ENCODE measurements at regions not wholly inside any gene's neighbourhood (a gene's known extent, or its start where the extent isn't known, plus 50 kb on each side); places are given as distances from the start of the nearest gene placed in this dataset.

DNA sequence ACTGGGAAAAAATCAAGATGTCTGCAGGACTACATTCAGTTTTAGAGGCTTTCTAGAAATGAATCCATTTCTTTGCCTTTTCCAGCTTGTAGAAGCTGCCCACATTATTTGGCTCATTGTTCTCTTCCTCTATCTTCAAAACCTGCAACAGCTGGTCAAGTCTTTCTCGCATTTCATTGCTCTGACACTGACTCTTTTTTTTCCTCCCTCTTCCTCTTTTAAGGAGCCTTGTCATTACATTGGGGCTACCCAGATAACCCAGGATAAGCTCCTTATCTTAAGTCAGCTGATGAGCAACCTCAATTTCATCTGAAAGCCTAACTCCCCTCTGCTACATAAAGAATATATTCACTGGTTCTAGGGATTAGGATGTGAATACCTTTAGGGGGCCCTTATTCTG lies 53.2 kb upstream of the CEP162 start (continued):
- TF ChIP-seq, protein P1, sequence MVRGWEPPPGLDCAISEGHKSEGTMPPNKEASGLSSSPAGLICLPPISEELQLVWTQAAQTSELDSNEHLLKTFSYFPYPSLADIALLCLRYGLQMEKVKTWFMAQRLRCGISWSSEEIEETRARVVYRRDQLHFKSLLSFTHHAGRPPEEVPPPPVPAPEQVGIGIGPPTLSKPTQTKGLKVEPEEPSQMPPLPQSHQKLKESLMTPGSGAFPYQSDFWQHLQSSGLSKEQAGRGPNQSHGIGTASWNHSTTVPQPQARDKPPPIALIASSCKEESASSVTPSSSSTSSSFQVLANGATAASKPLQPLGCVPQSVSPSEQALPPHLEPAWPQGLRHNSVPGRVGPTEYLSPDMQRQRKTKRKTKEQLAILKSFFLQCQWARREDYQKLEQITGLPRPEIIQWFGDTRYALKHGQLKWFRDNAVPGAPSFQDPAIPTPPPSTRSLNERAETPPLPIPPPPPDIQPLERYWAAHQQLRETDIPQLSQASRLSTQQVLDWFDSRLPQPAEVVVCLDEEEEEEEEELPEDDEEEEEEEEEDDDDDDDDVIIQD (CRISPR knock-in tag; IDR thresholded peaks at IDR 0.05) = no peak
- no peak for TF ChIP-seq HEY1 (CRISPR knock-in tag; IDR thresholded peaks at IDR 0.05; ENCODE audit: borderline replicate concordance)
- no peak for TF ChIP-seq MEF2A (IDR thresholded peaks at IDR 0.05; ENCODE audit: control insufficient read depth, low read depth, low read length)
- no peak for TF ChIP-seq KDM2B (CRISPR knock-in tag; IDR thresholded peaks at IDR 0.05)
- no peak for TF ChIP-seq CXXC5 (CRISPR knock-in tag; IDR thresholded peaks at IDR 0.05)
- no peak for TF ChIP-seq TBP (optimal IDR thresholded peaks at IDR 0.05; ENCODE audit: low read depth, low read length)
- TF ChIP-seq, protein P2, sequence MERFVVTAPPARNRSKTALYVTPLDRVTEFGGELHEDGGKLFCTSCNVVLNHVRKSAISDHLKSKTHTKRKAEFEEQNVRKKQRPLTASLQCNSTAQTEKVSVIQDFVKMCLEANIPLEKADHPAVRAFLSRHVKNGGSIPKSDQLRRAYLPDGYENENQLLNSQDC (CRISPR knock-in tag; IDR thresholded peaks at IDR 0.05) = no peak
- TF ChIP-seq SOX6 (IDR thresholded peaks at IDR 0.05) = peak; percentile 54; the same call in 1 of the 2 replicates
- no peak for TF ChIP-seq PRMT5 (CRISPR knock-in tag; IDR thresholded peaks at IDR 0.05)
- TF ChIP-seq OTX1 (CRISPR knock-in tag; IDR thresholded peaks at IDR 0.05) = no peak
- TF ChIP-seq FOXJ2 (tag; IDR thresholded peaks at IDR 0.05) = no peak
- no peak for TF ChIP-seq HDAC6 (IDR thresholded peaks at IDR 0.05; ENCODE audit: low read depth, low read length)
- TF ChIP-seq KAT8 (IDR thresholded peaks at IDR 0.05; ENCODE audit: low read depth) = no peak
- TF ChIP-seq, protein P3, sequence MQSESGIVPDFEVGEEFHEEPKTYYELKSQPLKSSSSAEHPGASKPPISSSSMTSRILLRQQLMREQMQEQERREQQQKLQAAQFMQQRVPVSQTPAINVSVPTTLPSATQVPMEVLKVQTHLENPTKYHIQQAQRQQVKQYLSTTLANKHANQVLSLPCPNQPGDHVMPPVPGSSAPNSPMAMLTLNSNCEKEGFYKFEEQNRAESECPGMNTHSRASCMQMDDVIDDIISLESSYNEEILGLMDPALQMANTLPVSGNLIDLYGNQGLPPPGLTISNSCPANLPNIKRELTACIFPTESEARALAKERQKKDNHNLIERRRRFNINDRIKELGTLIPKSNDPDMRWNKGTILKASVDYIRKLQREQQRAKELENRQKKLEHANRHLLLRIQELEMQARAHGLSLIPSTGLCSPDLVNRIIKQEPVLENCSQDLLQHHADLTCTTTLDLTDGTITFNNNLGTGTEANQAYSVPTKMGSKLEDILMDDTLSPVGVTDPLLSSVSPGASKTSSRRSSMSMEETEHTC (IDR thresholded peaks at IDR 0.05) = no peak
- TF ChIP-seq ZNF24 (IDR thresholded peaks at IDR 0.05) = no peak
- TF ChIP-seq ZSCAN32 (CRISPR knock-in tag; IDR thresholded peaks at IDR 0.05) = no peak
- no peak for TF ChIP-seq MTF1 (CRISPR knock-in tag; IDR thresholded peaks at IDR 0.05; ENCODE audit: borderline replicate concordance)
- TF ChIP-seq SMAD3 (CRISPR knock-in tag; conservative IDR thresholded peaks at IDR 0.05) = no peak
- TF ChIP-seq, protein P4, sequence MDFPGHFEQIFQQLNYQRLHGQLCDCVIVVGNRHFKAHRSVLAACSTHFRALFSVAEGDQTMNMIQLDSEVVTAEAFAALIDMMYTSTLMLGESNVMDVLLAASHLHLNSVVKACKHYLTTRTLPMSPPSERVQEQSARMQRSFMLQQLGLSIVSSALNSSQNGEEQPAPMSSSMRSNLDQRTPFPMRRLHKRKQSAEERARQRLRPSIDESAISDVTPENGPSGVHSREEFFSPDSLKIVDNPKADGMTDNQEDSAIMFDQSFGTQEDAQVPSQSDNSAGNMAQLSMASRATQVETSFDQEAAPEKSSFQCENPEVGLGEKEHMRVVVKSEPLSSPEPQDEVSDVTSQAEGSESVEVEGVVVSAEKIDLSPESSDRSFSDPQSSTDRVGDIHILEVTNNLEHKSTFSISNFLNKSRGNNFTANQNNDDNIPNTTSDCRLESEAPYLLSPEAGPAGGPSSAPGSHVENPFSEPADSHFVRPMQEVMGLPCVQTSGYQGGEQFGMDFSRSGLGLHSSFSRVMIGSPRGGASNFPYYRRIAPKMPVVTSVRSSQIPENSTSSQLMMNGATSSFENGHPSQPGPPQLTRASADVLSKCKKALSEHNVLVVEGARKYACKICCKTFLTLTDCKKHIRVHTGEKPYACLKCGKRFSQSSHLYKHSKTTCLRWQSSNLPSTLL (IDR thresholded peaks at IDR 0.05) = no peak
- TF ChIP-seq HSF4 (CRISPR knock-in tag; IDR thresholded peaks at IDR 0.05; ENCODE audit: borderline replicate concordance) = no peak
- no peak for TF ChIP-seq NR4A1 (CRISPR knock-in tag; IDR thresholded peaks at IDR 0.05)
- TF ChIP-seq NR4A1 (tag; IDR thresholded peaks at IDR 0.05) = no peak
- no peak for TF ChIP-seq SMARCC2 (IDR thresholded peaks at IDR 0.05; ENCODE audit: low read depth)
- TF ChIP-seq, protein P5, sequence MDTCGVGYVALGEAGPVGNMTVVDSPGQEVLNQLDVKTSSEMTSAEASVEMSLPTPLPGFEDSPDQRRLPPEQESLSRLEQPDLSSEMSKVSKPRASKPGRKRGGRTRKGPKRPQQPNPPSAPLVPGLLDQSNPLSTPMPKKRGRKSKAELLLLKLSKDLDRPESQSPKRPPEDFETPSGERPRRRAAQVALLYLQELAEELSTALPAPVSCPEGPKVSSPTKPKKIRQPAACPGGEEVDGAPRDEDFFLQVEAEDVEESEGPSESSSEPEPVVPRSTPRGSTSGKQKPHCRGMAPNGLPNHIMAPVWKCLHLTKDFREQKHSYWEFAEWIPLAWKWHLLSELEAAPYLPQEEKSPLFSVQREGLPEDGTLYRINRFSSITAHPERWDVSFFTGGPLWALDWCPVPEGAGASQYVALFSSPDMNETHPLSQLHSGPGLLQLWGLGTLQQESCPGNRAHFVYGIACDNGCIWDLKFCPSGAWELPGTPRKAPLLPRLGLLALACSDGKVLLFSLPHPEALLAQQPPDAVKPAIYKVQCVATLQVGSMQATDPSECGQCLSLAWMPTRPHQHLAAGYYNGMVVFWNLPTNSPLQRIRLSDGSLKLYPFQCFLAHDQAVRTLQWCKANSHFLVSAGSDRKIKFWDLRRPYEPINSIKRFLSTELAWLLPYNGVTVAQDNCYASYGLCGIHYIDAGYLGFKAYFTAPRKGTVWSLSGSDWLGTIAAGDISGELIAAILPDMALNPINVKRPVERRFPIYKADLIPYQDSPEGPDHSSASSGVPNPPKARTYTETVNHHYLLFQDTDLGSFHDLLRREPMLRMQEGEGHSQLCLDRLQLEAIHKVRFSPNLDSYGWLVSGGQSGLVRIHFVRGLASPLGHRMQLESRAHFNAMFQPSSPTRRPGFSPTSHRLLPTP (IDR thresholded peaks at IDR 0.05; ENCODE audit: borderline replicate concordance, extremely low read depth, insufficient read length) = no peak

Measured in K562 (cell line).